HG02885 (cell line): ENCODE measurements at regions not wholly inside any gene's neighbourhood (a gene's known extent, or its start where the extent isn't known, plus 50 kb on each side); places are given as distances from the start of the nearest gene placed in this dataset.

Experiments
- ATAC-seq: cut with Tn5 transposase; IDR thresholded peaks from one replicate; pipeline ENCODE4 v1.9.1; 2021; ENCODE audit warnings: mild to moderate bottlenecking; ENCODE audit not compliant: unreplicated experiment, poor library complexity

DNA sequence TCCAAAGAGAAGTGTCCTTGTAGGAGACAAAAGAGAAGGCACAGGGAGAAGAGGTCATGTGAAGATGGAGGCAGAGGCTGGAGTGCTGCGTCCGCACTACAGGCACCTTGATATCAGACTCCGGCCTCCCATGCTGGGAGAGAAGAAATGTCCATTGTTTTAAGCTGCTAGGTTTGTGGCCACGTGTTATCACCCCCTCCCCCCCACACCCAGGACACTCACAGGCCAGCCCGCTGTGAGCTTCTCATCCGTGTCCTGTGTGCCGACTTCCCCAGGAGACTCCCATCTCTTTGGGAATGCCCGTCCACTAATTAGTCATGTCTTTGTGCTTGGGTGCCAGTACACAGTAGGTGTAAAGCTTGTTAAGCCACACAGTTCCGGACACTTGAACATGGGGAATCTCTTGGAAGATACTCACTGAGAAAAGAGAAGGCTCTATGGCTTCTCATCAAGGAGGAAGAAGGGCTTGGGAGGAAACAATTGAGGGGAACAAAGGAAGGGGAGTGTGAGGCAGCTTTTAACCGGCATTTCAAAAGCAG, 1234.7 kb downstream of the TBC1D22A start:
- no peak for ATAC-seq

DNA sequence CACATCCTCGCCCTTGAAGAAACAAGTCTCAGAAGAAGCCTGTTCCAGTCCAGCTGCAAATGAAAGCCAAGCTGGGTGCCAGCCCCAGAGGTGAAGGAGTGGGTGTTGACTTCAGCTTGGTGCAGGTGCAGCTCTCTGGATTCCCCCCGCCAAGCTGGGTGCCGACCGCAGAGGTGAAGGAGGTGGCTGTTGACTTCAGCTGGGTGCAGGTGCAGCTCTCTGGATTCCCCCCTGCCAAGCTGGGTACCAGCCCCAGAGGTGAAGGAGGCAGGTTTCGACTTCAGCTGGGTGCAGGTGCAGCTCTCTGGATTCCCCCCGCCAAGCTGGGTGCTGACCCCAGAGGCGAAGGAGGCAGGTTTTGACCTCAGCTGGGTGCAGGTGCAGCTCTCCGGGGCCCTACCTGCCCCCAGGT, 1234.0 kb downstream of the TBC1D22A start:
- ATAC-seq = no peak

DNA sequence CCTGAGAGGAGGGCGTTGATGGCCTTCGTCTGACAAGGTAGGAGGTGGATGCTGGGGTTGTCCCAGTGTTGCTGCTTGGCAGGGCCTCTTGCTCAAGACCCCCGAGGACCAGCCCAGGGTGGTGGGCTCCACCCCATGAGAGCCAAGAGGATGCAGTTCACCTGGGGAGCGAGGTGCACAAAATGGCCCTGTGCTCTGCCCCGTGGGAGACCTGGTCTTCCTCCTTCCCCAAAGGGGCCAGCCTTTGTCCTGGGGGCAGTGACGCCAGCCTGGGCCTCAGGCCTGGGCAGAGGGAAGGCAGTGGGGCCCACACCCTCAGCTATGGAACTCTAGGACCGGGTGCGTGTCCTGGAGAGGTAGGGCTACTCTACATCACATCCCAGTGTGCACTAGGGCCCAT, 1233.3 kb downstream of the TBC1D22A start:
- no peak for ATAC-seq

DNA sequence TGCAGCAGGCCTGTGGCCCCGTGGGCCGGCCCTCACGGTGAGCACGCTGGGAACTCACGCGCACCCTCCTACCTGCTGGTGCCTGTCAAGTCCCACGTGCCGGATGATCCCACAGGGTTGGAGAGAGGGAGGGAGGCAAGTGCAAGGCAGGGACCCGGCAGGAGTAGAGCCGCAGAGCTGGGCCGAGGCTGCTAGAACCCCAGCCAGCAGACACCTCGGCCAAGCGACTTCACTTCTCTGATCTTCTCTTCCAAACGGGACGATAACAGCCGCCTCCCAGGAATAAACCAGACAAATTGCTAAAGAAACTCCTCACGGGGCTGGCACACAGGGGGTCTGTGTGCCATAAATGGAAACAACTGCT, 1232.8 kb downstream of the TBC1D22A start:
- no peak for ATAC-seq

DNA sequence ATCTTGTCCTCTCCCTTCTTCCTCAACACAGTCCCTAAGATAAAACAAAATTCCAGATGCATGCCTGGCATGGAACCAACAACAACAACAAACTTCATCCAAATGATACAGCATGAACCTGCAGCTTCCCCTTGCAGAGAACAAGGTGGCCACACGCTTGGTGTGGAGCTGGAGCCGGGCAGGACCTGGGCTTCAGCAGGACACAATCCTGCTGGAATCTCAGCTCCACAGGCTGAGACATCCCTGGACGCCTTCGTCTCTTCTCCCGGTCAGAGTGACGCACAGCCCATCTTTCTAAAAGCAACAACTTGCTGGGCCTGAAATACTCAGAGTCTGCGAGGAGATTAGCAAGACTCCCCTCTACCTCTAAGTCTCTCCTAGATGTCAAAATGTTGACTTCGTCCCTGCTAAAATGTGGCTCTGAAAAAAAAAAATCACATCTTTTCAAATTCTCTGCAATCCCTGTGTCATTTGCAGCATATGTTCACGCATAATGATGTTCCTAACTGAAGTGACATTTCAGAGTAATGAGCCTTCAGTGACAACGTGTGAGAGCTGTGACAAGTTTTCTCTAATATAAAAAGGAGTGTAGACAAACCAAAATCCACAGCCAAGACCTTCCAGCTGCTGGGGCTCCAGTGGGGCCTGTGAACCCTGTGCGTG, 1232.3 kb downstream of the TBC1D22A start:
- ATAC-seq = no peak

DNA sequence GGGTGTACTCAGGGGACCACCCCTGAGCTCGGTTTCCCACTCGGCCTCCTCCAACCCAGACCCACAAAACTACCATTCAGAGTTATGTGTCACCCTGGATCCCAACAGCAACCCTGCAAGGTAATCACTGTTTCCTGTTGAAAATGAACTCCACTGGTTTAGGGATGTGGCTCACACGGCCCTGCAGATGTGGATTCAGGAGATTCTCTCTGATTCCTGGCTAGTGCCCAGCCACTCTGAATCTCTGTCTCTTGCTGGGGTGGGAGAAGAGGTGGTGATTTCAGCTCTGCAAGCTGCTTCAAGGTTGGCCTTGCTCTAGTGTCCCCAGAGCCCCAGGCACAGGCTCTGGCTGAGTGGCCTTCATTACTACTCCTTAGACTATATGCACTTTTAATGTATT, 1231.6 kb downstream of the TBC1D22A start:
- no peak for ATAC-seq

DNA sequence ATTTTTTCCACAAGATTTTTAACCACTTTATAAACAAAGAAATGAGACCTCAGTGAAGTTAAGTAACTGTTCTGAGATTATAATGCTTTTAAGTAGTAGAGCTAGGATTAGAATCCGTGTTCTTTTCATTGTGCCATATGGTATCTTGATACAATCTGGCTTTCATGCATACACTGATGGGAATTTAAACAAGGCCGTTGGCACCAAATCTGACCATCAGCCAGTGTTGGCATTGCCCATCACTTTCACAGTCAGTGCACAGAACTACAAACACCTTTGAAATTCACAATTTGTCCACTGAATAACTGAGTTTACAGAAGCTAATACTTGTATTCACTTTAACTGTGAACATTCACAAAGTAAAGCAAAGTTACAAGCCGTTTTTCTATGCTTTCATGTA, 1228.0 kb downstream of the TBC1D22A start:
- ATAC-seq = no peak

DNA sequence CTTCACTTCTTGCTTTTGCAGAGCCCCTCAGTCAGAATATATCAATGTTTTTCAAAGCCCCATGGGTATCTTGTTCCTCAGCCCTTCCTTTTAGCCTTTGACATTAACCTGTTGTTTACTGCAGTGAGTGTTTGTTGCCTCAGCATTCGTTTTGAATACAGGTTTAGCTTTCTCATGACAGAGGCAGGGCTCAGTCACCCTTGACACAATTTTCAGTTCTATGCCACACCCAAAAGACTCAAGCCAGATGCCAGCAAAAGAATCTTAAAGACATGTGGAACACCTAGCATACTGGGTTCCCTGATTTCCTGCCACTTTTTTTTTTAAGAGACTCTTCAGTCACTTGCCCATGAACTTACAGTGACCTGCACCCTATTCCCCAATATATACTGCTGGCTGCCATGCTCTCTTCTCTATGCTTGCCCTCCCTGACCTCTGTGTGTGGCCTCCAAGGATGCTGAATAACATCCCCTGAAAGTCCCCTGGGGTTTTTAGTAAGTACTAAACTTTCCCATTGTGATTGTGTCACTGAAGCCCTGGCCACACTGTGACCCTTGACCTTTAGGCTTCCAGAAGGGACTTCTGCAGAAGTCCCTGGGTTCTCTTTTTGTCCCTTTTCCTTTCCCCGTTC, 1225.5 kb downstream of the TBC1D22A start:
- ATAC-seq = no peak

DNA sequence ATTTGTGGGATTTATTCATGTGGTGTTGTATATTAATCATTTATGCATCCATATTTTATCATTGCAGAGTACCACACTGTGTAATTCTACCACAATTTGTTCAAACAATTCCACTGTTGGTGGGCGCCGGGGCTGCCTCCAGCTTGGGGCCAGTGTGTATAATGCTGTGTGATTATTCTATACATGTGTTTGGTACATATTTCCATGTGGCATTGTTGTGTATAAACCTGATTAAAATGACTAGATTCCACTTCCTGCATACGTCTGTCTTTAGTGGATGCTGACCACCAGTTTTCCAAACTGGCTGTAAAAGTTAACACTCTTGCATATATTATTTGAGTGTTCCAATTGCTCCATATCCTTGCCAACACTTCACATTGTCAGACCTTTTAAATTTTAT, 1213.8 kb downstream of the TBC1D22A start:
- ATAC-seq = no peak

DNA sequence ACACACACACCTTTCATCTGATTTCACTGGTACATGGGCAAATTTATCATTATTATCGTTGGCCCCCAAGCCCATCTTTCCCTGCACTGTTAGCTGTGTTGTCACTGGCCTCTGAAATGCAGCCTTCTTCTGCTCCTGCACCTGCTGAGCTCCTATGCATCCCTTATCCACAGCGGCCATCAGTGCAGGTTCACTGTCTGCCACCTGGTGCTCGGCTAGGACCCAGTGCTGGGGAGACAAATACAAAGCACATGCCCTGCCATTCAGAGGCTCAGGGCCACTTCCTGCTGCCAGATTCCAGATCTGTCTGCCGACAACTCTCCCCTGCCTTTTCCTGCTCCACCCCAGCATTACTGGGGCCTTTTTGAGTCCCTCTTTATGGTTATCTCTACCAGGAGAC, 1205.4 kb downstream of the TBC1D22A start:
- ATAC-seq = no peak

DNA sequence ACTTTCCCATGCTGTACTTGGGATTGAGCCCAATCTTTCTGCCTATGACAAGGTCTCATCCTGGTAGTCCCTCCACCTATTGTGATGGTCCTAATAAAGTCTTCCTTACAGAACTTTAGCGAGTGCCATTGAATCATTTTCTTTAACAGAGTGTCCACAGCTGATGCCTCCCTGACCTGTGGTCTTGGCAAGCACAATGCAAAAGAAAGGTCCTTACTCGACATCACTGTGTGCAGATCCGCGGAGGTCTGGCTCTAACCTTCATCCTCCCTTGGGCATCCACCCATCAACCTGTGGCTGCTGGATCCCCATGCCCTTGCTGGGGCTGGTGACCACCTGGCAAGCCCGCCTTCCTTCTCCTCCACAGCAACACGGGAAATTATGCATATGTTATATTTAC, 1203.9 kb downstream of the TBC1D22A start:
- ATAC-seq = no peak

DNA sequence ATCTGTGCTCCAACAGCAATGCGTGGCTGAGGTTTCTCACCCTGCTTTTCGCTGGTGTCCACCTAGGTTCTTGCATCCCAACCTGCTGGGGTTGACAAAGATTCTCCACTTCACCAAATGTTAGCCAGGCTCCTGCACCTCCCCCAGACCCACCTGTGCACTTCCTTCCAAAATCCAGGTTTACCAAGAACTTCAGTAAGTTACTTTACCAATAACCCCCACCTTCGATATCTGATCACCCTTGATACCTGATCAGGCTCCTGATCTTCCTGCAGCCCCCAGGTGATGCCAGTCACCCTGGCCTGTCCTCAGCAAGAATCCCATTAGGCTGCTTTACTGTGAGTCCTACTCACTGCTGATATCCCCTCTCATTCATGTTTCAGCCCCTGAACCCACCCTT, 1203.4 kb downstream of the TBC1D22A start:
- ATAC-seq = no peak

DNA sequence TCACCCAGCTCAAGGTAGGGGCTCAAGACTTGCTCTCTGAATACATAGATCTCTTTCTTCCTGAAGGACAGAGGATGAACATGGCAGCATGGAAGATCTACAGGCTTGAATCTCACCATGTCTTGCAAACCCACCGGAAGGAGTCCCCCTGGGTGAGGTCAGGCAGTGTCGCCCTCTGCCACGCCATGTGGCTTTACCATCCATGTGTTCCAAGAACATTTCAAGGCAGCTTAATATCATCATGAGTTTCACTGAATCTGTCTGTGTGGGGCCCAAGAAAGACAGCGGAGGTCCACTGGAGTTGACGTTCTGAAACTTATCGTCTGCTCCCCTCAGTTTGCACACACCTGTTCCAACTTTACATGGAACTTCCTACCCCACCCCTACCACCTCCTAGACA, 1202.6 kb downstream of the TBC1D22A start:
- ATAC-seq = no peak

DNA sequence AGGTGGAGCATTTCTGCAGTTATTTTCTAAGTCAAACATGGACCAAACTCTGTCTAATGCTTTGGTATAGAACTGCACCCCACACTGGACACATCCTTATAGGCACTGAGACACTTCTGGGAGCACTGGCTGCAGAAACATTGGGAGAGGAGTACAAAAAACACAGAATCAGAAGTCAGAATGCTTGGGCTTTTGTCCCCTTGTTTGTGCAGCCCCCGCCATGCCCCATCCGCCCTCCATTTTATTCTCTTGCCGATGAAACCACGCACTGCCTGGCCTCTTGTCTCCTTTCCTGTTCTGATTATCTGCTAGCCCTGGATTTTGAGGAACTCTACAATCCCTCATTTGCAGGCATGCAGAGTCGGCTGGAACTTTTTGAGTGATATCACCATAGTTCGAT, 1201.2 kb downstream of the TBC1D22A start:
- no peak for ATAC-seq

DNA sequence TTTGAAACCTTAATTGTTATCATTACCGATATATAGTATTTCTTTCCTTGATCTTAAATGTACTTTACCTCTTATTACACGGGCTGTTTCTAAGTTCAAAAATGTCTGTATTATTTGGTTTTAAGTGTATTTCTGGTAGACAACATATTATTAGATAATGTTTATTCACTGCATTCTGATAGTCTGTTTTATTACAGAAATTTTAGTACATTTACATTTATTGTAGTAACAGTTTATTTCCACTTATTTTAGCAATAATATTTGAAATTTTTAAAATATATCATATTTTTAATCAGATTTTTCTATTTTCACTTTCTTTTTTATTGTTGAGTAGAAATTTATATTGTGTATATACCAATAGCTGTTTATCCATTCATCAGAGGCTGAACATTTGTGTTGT, 1195.2 kb downstream of the TBC1D22A start:
- no peak for ATAC-seq

DNA sequence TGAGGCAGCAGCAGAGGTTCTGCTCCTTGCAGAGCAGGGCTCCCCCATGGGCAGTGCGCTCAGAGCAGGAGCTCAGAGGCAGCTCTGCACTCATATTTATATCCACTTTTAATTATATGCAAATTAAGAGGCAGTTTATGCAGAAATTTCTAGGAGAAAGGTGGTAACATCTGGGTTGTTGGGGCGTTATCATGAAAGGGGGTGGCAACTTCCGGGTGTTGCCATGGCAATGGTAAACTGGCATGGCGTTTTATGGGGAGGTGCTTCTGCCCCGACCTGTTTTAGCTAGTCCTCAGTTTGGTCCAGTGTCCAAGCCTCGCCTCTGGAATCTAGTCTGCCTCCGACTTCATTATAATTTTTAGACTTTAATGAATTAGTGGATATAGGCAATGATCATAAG, 1191.7 kb downstream of the TBC1D22A start:
- ATAC-seq = no peak

DNA sequence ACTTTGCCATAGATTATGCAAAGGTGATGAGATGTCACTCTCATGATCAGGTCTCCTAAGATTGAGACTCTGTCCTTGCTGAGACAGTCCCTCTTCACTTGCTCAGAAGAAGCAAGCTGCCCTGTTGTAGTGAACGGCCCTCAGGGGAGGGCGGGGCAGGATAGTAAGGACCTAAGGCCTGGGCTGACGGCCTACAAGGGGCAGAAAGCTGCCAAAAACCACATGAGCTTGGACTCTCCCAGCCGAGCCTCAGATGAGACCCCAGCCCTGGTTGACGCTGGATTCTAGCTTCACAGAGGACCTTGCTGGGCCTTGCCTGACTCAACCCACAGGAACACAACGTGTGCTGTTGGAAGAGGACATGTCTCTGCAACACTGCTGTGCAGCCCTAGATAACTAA, 1182.5 kb downstream of the TBC1D22A start:
- ATAC-seq = no peak

DNA sequence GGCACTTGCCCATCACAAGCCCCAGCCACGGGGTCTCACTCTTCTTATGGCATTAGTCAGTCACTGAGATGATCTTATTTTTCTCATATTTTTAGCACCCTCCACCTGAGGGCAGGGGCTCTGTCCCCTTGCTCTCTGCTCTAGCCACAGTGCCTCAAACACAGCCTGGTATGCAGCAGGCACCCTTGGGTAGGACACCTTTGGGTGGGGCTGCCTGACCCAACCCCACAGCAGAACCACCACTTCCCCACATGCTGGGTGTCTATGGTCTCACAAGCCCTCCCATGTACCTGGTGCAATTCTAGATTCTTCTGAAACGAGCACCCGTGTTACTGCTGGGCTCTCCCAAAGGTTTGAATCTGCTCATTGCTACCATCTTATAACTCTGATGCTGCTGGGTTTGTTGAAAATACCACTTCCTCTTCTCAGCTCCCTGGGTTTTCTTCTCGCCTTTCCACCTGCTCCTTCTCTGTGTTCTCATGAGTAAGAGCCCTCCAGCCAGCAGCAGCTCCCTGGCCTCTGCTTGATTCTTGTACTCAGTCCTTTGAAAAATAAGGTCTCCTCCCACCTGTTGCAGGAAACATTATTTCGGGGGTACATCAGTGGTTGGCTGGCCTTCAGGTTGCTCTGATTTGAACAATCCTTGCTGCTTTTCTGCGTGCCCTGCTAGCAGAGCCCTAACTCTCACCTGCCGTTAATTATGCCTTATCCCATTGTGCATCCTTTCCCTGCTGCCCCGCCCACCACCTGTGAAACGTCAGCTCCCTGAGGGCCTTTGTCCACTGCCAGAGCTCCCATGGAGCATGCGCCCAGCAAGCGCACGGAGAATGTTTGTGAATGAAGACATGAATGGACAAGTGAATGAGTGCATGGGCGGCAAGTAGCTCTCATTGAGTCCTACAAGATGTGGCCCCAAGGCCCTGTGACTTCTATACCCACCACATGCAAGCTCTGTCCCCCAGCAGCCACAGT, 1181.6 kb downstream of the TBC1D22A start:
- no peak for ATAC-seq

DNA sequence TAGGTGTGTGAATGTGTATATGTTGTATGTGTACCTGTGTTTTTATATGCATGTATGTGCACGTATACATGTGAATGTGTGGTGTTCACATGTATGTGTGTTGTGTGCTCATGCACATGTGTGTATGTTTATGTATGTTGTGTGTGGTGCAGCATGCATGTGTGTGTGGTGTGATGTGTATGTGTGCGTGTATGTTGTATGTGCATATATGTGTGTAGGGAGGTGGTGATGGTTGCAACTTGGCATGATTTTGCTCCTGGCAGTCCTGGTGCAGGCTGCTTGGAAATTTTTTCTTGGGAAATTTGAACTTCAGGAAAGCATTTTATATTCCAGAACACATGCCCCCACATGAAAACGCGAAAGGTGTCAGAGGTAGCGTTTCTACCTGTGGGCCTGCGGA, 1177.8 kb downstream of the TBC1D22A start:
- no peak for ATAC-seq

DNA sequence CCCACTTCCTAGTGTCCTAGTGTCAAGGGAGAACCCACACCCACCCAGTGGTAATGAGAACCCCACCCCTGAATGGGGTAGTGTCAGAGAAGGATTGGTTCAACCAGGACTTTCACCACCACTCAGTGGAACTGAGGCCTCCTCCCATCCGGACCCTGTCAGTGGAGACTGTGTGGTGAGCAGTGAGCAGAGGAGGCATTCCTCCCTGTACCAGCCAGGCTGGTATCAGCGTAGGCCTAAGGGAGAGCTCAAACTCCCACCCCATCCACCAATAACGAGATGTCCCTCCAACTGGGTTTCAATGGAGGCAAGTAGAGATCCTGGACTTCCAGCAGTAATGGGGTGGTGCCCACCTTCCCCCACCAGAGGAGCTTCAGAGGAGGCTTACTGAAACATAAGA, 1171.4 kb downstream of the TBC1D22A start:
- ATAC-seq = no peak

DNA sequence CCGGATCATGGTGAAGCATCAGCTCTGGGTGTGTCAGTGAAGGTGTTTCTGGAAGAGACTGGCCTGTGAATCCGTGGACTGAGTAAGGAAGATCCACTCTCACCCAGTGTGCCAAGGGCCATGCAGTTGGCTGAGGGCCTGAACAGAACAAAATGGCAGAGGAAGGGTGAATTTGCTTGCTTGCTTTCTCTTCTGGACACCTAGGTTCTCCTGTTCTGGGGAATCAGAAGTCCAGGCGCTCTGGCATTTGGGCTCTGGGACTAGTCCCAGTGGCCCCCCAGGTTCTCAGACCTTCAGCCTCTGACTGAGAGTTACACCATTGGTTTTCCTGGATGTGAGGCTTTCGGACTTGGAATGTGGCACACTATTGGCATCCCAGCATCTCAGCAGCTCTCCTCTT, 1170.8 kb downstream of the TBC1D22A start:
- no peak for ATAC-seq
